GM23338 (cell line): ENCODE measurements at regions not wholly inside any gene's neighbourhood (a gene's known extent, or its start where the extent isn't known, plus 50 kb on each side); places are given as distances from the start of the nearest gene placed in this dataset.
"Not testable (repeated sequence)": the region's sequence is repeated elsewhere in the genome, so short reads cannot be mapped to it uniquely, and the experiment has no call there.

Experiments
- CREB1 ChIP-seq: fragments of 250-450 bp; sonication (Bioruptor Pico); IDR thresholded peaks from 2 replicates; pipeline ENCODE4 v1.5.0; 2020; ENCODE audit warnings: low read depth, mild to moderate bottlenecking, moderate library complexity
- EZH2 ChIP-seq: fragments of 200-600 bp; sonication (generic); IDR thresholded peaks from one replicate; pipeline ENCODE4 v1.8.0; 2017; ENCODE audit warnings: antibody characterized with exemption, mild to moderate bottlenecking, low read depth; ENCODE audit not compliant: unreplicated experiment
- EZH2phosphoT487 ChIP-seq: fragments of 200-600 bp; sonication (generic); IDR thresholded peaks from one replicate; pipeline ENCODE4 v1.8.1; 2018; ENCODE audit warnings: antibody characterized with exemption; ENCODE audit not compliant: unreplicated experiment
- POLR2AphosphoS5 ChIP-seq: IDR thresholded peaks from 2 replicates; pipeline ENCODE4 v1.6.1; 2016; ENCODE audit warnings: antibody characterized with exemption, low read depth
- ZNF114 ChIP-seq: fragments of 250-450 bp; sonication (Bioruptor Pico); IDR thresholded peaks from 2 replicates; pipeline ENCODE4 v1.5.0; 2020; ENCODE audit warnings: mild to moderate bottlenecking, moderate library complexity
- TF ChIP-seq, protein P1 (sequence below), 2 experiments: fragments of 200-600 bp in 1 of 2; sonication (generic) in 1 of 2; conservative IDR thresholded peaks; 2 replicates each; pipeline versions ENCODE4 v1.5.1 to v1.6.1; 2016 to 2017; ENCODE audit warnings: antibody characterized with exemption in 2 of 2, low read depth in 2 of 2, mild to moderate bottlenecking in 2 of 2, moderate library complexity in 1 of 2
- TF ChIP-seq, protein P2 (sequence below): IDR thresholded peaks from one replicate; pipeline ENCODE4 v1.6.1; 2018; ENCODE audit warnings: antibody characterized with exemption; ENCODE audit not compliant: unreplicated experiment

DNA sequence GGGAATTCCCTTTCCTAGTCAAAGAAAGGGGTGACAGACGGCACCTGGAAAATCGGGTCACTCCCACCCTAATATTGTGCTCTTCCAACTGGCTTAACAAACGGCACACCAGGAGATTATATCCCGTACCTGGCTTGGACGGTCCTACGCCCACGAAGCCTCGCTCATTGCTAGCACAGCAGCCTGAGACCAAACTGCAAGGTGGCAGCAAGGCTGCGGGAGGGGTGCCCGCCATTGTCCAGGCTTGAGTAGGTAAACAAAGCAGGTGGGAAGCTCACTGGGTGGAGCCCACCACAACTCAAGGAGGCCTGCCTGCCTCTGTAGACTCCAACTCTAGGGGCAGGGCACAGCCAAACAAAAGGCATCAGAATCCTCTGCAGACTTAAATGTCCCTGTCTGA, 457.8 kb upstream of the PIK3R1 start:
- TF ChIP-seq, protein P1, sequence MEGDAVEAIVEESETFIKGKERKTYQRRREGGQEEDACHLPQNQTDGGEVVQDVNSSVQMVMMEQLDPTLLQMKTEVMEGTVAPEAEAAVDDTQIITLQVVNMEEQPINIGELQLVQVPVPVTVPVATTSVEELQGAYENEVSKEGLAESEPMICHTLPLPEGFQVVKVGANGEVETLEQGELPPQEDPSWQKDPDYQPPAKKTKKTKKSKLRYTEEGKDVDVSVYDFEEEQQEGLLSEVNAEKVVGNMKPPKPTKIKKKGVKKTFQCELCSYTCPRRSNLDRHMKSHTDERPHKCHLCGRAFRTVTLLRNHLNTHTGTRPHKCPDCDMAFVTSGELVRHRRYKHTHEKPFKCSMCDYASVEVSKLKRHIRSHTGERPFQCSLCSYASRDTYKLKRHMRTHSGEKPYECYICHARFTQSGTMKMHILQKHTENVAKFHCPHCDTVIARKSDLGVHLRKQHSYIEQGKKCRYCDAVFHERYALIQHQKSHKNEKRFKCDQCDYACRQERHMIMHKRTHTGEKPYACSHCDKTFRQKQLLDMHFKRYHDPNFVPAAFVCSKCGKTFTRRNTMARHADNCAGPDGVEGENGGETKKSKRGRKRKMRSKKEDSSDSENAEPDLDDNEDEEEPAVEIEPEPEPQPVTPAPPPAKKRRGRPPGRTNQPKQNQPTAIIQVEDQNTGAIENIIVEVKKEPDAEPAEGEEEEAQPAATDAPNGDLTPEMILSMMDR (conservative IDR thresholded peaks at IDR 0.05; ENCODE audit: low read depth in 2 of 2) = not testable (repeated sequence)
- TF ChIP-seq POLR2AphosphoS5; EZH2; CREB1 (CRISPR knock-in tag); EZH2phosphoT487; ZNF114 (CRISPR knock-in tag): not testable (repeated sequence)
- TF ChIP-seq, protein P2, sequence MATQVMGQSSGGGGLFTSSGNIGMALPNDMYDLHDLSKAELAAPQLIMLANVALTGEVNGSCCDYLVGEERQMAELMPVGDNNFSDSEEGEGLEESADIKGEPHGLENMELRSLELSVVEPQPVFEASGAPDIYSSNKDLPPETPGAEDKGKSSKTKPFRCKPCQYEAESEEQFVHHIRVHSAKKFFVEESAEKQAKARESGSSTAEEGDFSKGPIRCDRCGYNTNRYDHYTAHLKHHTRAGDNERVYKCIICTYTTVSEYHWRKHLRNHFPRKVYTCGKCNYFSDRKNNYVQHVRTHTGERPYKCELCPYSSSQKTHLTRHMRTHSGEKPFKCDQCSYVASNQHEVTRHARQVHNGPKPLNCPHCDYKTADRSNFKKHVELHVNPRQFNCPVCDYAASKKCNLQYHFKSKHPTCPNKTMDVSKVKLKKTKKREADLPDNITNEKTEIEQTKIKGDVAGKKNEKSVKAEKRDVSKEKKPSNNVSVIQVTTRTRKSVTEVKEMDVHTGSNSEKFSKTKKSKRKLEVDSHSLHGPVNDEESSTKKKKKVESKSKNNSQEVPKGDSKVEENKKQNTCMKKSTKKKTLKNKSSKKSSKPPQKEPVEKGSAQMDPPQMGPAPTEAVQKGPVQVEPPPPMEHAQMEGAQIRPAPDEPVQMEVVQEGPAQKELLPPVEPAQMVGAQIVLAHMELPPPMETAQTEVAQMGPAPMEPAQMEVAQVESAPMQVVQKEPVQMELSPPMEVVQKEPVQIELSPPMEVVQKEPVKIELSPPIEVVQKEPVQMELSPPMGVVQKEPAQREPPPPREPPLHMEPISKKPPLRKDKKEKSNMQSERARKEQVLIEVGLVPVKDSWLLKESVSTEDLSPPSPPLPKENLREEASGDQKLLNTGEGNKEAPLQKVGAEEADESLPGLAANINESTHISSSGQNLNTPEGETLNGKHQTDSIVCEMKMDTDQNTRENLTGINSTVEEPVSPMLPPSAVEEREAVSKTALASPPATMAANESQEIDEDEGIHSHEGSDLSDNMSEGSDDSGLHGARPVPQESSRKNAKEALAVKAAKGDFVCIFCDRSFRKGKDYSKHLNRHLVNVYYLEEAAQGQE = not testable (repeated sequence)
